Muscle of arm (tissue), 1 donor: ENCODE measurements at regions not wholly inside any gene's neighbourhood (a gene's known extent, or its start where the extent isn't known, plus 50 kb on each side); places are given as distances from the start of the nearest gene placed in this dataset.
"Not testable (repeated sequence)": the region's sequence is repeated elsewhere in the genome, so short reads cannot be mapped to it uniquely, and the experiment has no call there.

Experiments used
- DNase-seq: peaks from one replicate; pipeline ENCODE4 v3.0.0-alpha.2; 2013

DNA sequence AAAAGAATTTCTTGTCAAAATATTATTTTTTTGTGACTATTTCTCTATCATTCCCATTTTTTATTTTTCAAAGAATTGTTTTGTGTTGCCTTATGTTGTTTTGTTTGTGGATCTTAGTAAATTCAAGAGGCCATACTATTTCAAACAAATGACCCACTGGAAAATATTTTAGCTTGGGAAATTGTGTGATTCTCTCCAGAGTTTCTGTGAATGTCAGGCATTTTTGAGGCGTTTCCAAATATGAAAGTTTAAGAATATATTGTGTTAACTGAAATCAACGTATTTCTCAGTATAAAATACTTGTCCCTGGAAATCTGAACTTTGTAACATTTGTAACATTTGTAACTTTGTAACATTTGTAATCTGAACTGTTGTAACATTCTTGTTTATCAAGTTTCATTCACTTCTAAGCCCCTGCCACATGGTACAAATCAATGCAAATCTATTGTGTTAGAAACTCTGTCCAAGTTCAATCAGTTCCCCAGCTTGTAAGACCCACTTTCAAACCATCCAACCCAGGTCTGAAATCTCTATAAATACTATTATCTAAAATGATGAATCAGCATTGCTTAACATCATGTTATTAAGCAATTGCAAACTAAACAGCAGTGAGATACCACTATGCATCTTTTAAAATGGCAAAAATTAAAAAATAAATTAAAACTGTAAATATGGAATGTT, 465.4 kb upstream of the GRID2 start:
- DNase-seq = no peak

DNA sequence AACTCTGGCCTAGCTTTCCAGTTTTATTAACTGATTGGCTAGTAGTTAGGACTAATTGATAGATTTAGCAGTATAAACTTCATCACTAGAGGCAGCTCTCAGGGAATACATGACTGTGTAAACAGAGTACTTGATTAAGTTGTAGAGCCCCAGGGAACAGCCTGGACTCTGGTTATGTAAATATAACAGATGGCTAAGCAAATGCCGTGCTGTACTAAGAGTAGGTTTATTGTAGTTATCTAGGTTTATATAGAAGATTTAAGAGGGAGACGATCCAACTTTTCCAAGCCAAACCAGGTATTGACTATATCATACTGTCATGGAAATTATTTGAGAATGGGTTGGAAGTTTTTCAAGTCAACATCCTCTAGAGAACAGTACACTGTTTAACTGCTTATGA, 463.4 kb upstream of the GRID2 start:
- no peak for DNase-seq

- DNase-seq = no peak
Measured at GRCh38 chr4:91846233-91846632, 457.5 kb upstream of the GRID2 start.

- DNase-seq = no peak
Measured at GRCh38 chr4:91851456-91851855, 452.3 kb upstream of the GRID2 start.

GRCh38 chr4:91887926-91888325, 415.8 kb upstream of the GRID2 start:
- no peak for DNase-seq

DNA sequence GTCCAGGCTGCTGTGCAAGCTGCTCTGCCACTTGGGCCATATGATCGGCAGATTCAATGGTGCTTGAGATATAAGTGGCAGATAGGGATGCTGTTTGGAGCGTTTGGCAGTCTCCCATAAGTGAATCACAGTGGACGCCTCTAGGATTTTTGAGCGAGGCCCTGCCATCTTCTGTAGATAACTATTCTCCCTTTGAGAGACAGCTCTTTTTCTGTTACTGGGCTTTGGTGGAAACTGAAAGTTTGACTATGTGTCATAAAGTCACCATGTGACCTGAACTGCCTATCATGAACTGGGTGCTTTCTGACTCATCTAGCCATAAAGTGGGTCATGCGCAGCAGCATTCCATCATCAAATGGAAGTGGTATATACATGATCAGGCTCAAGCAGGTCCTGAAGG, 412.5 kb upstream of the GRID2 start:
- not testable (repeated sequence) for DNase-seq

DNA sequence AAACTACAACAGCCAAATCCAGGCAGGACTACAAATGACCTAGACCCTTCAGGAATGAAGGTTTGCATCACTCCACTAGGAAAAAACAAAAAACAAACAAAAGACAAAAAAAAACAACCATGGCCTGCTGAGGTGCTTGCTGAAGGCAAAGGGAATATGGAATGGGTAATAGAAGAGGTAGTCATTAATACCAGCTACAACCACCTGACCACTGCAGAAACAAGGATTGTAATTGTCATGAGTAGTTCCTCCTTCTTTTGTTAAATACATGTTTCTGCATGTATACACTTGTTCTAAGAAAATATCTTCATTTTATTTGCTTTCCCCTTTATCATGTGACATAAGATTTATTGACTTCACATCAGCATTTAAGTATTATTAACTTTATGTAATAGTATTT, 409.8 kb upstream of the GRID2 start:
- DNase-seq = no peak

DNA sequence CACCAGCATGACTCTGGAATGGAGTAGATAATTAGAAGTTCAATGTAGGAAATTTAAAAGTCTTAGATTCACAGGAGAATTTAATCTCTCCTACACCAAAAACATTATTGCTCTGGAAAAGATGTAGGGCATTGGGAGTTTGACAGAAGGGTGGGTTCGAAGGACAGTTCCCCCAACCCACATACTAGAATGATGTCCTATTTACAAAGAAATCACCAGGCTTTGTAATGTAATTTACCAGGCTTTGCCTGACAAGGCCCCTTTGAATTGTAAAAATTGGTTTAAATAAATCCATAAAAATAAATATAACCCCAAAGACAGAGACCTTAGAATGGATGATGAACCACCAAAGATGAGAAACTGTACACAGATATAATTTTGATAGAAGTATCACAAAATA, 399.2 kb upstream of the GRID2 start:
- no peak for DNase-seq

DNA sequence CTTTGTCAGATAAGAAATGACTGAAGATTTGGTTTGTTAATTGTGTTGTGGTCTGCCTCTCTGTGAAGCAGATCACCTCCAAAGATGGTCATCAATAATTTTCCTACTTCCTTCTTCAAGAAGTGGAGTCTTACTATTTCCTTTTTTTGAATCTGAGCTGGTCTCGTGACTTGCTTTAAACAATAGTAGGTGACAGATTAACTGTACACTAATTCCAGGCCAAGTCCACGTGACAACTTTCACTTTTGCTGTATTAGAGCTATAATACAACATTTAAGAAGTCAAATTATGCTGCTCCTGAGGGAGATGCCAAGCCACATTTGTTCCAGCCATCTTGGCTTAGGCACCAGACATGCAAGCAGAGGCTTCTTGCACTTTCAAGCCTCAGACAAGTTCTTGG, 393.8 kb upstream of the GRID2 start:
- no peak for DNase-seq

DNA sequence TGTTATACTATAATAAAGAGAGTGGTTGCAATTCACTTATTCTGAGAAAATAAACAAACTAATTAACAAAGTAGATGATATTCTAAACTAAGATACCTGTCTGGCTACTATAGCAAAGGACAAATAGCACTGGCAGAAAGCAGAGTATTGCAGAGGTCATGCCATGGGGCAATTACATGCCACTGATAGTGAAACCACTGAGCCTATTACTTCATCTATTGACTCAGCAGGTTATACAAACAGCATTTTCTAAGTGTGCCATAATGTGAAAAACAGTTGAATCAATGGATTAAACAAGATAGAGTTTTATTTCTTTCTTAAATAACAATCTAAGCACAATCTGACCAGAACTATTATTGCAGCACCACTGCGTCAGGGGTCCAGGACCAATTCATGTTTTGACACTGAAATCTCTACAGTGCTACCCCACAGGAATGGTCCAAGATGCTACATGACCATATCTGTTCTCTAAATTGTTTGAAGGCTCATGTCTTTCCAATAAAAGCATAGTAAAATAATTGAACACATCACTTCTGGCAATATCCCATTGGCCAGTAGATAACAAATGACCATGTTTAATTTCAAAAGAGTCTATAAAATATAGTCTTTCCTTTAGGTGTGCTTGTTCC, 389.5 kb upstream of the GRID2 start:
- no peak for DNase-seq

DNA sequence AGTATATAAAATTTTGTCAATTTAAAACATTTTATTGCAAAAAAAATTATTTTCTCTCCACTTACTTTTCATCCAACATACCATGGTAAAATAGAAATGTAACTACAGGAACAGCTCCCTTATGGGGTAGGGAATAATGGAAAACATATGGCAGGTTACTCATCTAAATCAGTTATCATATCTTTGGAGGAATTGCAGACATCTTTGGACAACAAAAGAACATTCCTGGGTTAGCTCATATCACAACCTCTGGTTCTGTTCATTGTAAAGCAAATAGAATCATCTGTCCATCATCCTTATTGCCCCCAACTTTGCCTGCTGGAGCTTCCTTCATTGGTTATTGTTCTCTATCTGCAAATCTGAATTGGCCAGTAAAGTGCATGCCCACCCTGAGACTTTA, 387.5 kb upstream of the GRID2 start:
- DNase-seq = no peak

GRCh38 chr4:91924625-91925024, 379.1 kb upstream of the GRID2 start:
- no peak for DNase-seq

DNA sequence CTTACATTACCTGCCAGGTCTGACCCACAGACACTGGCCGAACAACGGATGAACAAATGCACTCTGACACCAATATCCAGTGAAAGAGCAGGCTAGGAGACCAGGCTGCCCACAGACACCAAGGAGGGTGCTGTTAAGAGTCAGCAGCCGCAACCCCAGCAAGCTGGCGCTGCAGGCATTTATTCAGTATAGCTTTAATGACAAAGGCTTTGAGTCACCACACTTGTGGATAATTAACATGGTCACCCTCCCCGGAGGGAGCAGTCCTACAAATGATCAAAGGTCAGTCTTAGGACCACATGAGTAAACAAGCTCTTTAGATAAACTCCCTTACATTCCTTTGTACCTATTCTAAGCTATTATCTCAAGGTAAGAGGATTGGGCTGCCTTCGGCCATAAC, 368.5 kb upstream of the GRID2 start:
- no peak for DNase-seq

GRCh38 chr4:91936311-91936710, 367.5 kb upstream of the GRID2 start:
- DNase-seq = peak; percentile 15

GRCh38 chr4:91957963-91958362, 345.8 kb upstream of the GRID2 start:
- DNase-seq = no peak

DNA sequence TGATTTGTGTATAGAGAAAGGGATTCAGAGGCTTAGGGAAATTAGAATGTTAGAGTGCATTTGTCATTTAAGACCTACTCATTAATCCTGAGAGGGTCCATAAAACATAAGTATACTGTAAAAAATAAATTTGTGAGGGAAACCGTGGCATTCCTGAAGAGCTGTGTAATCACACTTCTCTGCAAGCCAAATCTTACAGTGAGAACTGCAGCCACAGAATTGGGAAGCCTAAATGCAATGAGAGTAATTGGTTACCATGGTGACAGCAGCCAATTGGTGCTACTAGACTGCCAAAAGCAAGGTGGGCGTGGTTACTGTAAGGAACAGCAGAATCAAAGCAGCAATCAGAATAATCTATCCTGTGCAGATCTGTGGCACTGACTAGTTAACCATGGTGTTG, 345.2 kb upstream of the GRID2 start:
- peak; percentile 41 for DNase-seq

- DNase-seq = no peak
Measured at GRCh38 chr4:91961504-91961903, 342.3 kb upstream of the GRID2 start.

- DNase-seq = no peak
Measured at GRCh38 chr4:91963486-91963885, 340.3 kb upstream of the GRID2 start.

GRCh38 chr4:91965166-91965565, 338.6 kb upstream of the GRID2 start:
- DNase-seq = no peak

DNA sequence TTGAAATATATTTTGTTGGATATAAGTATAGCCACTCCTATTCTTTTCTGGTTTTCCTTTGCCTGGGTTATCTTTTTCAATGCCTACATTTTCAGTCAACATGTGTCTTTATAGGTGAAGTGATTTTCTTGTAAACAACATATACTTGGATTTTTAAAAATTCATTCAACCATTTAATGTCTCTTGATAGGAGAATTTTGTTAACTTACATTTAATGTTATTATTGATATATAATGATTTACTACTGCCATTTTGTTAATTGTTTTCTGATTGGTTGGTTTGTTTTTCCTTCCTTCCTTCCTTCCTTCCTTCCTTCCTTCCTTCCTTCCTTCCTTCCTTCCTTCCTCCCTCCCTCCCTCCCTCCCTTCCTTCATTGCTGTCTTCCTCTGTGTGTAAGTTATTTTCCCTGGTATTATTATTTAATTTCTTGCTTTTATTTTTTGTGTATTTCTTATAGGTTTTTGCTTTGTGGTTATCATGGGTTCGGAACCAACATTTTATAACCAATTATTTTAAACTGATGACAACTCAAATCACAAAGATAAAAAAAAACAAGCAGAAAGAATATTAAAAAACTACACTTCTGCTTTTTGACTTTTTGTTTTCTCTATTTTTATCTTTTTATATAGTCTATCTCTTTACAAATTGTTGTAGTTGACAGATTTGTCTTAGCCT, 330.1 kb upstream of the GRID2 start:
- DNase-seq = no peak

DNA sequence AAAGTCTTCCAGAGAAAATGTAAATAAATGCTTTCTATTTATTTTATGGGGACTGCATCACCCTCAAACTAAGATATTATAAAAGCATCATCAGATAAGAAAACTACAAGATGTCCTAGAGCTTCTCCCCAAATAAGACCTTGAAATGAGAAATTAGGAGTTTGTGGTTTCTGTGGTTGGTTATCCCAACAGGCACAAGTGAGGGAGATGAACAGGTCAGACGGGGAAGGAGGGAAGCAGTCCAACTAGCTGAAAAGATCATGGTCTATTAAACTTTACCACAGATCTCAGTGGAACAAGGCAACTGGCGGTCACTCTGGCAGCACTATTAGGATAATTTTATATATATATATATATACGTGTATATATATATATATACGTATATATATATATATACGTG, 319.3 kb upstream of the GRID2 start:
- no peak for DNase-seq

- no peak for DNase-seq
Measured at GRCh38 chr4:91989914-91990313, 313.9 kb upstream of the GRID2 start.

GRCh38 chr4:91990726-91991125, 313.0 kb upstream of the GRID2 start:
- DNase-seq = no peak

- DNase-seq = no peak
Measured at GRCh38 chr4:91997045-91997444, 306.7 kb upstream of the GRID2 start.
